HepG2 (cell line): ENCODE measurements at regions not wholly inside any gene's neighbourhood (a gene's known extent, or its start where the extent isn't known, plus 50 kb on each side); places are given as distances from the start of the nearest gene placed in this dataset.

ENCODE experiments used
- ATAC-seq: fragments of 200-7000 bp; cut with Tn5 transposase; 3 replicates; pipeline ENCODE4 v1.9.1; 2020; ENCODE audit warnings: mild to moderate bottlenecking, moderate library complexity
- BruUV-seq: library from RNA; stranded (reverse); fragments of 400-500 nt; replicated peaks from 2 replicates; lab custom pipeline; 2021; lab: Mats Ljungman, UMichigan
- CTCF ChIA-PET: fragments of 300-600 bp; formaldehyde crosslinking; extraction: SDS; loops from one replicate; lab custom pipeline; 2021; ENCODE audit warnings: low total read pairs, inconsistent platforms, low intra/inter-chr PET ratio; lab: Yijun Ruan, JAX
- POLR2A ChIA-PET: fragments of 350-600 bp; sonication (Branson Sonifier 250); formaldehyde crosslinking; loops from one replicate; lab custom pipeline; 2020; ENCODE audit warnings: antibody characterized with exemption, inconsistent platforms; lab: Yijun Ruan, JAX
- DNase-seq: peaks from one replicate; pipeline ENCODE4 v3.0.0-alpha.2; 2015; ENCODE audit warnings: low spot score
- FAIRE-seq: peaks from 3 replicates; lab custom pipeline; 2011; peaks lifted over from hg19 to GRCh38; lab: Jason Lieb, UNC
- H2AFZ ChIP-seq: one replicate; pipeline ENCODE4 v1.6.1; 2011; ENCODE audit warnings: low read length, inconsistent platforms
- H3K27ac ChIP-seq: fragments of 300-600 bp; 3 replicates; pipeline ENCODE4 v1.8.0; 2011; ENCODE audit warnings: mixed run types, mild to moderate bottlenecking, mixed read lengths, low read length, inconsistent platforms; ENCODE audit not compliant: insufficient read depth; ENCODE audit errors: extremely low read length
- H3K27me3 ChIP-seq, 2 experiments: fragments of 200-600 bp in 1 of 2; 2 replicates in 1 of 2; 3 replicates in 1 of 2; pipeline versions ENCODE4 v1.6.0 to v1.8.0; 2011; ENCODE audit warnings: low read length in 2 of 2, mild to moderate bottlenecking in 2 of 2, moderate library complexity in 2 of 2, inconsistent platforms in 1 of 2; ENCODE audit not compliant: insufficient read depth in 2 of 2, control insufficient read depth in 1 of 2
- H3K36me3 ChIP-seq, 2 experiments: fragments of 200-600 bp in 1 of 2; replicated peaks in 1 of 2; 2 replicates in 1 of 2; 3 replicates in 1 of 2; pipeline versions ENCODE4 v1.5.1 to v1.8.0; 2011; ENCODE audit warnings: low read length in 2 of 2, inconsistent platforms in 1 of 2; ENCODE audit not compliant: insufficient read depth in 2 of 2, control insufficient read depth in 1 of 2
- H3K4me1 ChIP-seq: 2 replicates; pipeline ENCODE4 v1.5.1; 2012; ENCODE audit warnings: low read length, inconsistent platforms; ENCODE audit not compliant: insufficient read depth
- H3K4me2 ChIP-seq: 2 replicates; pipeline ENCODE4 v1.6.0; 2011; ENCODE audit warnings: low read depth, low read length, inconsistent platforms
- H3K4me3 ChIP-seq, 3 experiments: fragments of 200-600 bp in 1 of 3; sonication (generic), shearing (Covaris generic) in 1 of 3; replicated peaks in 1 of 3; 2 replicates each; pipeline ENCODE4 v1.5.1; 2011 to 2016; ENCODE audit warnings: low read length in 3 of 3, inconsistent platforms in 2 of 3, low read depth in 2 of 3, mild to moderate bottlenecking in 2 of 3, control low read depth in 1 of 3, mixed read lengths in 1 of 3; ENCODE audit not compliant: insufficient read depth in 1 of 3
- H3K79me2 ChIP-seq: one replicate; pipeline ENCODE4 v1.6.1; 2011; ENCODE audit warnings: low read length, inconsistent platforms; ENCODE audit not compliant: insufficient read depth
- H3K9ac ChIP-seq: 2 replicates; pipeline ENCODE4 v1.6.0; 2011; ENCODE audit warnings: mild to moderate bottlenecking, low read depth, low read length, inconsistent platforms; ENCODE audit not compliant: insufficient read depth
- H3K9me3 ChIP-seq: 2 replicates; pipeline ENCODE4 v1.5.1; 2012; ENCODE audit warnings: mild to moderate bottlenecking, low read length
- H4K20me1 ChIP-seq: 2 replicates; pipeline ENCODE4 v1.6.0; 2011; ENCODE audit warnings: inconsistent platforms, mild to moderate bottlenecking, low read length, moderate library complexity; ENCODE audit not compliant: insufficient read depth
- CBX2 ChIP-seq, 2 experiments: fragments of 200-600 bp in 1 of 2; sonication (generic); formaldehyde crosslinking in 1 of 2; IDR thresholded peaks; 2 replicates each; pipeline versions ENCODE4 v1.7.0 to v1.8.1; 2018 to 2022; ENCODE audit warnings: low read depth in 2 of 2, low read length in 1 of 2, mild to moderate bottlenecking in 1 of 2, missing genetic modification reagents in 1 of 2
- DMTF1 ChIP-seq: sonication (generic); formaldehyde crosslinking; IDR thresholded peaks from 2 replicates; pipeline ENCODE4 v1.4.0; 2020; ENCODE audit warnings: mild to moderate bottlenecking, missing genetic modification reagents
- KAT8 ChIP-seq: IDR thresholded peaks from 2 replicates; pipeline ENCODE4 v1.6.1; 2016; ENCODE audit warnings: missing genetic modification reagents, missing compliant biosample characterization
- ZNF362 ChIP-seq: sonication (generic); formaldehyde crosslinking; IDR thresholded peaks from 2 replicates; pipeline ENCODE4 v1.4.0; 2020; ENCODE audit warnings: missing genetic modification reagents, mild to moderate bottlenecking, borderline replicate concordance
- ZSCAN31 ChIP-seq: sonication (generic); formaldehyde crosslinking; IDR thresholded peaks from 2 replicates; pipeline ENCODE4 v1.5.0; 2020; ENCODE audit warnings: low read depth, mild to moderate bottlenecking, missing genetic modification reagents
- WGBS: methylation state at CpG from one replicate; pipeline ENCODE4 v1.1.6; 2017; ENCODE audit warnings: low lambda C conversion rate; 5-methylcytosine and 5-hydroxymethylcytosine counted together
- in situ Hi-C: cut with HindIII; loops from 2 replicates; pipeline ENCODE4 v1.10.0; 2017; ENCODE audit warnings: low pct_unique_long_range_greater_than_20kb; ENCODE audit not compliant: extremely low pct_ligation_motif_present
- intact Hi-C: fragments of 100-400 bp; cut with micrococcal nuclease; formaldehyde crosslinking; loops from one replicate; pipeline ENCODE4 v1.10.0; 2022; ENCODE audit not compliant: unreplicated experiment

GRCh38 chr14:27725482-27725881 lies 1041.1 kb upstream of the FOXG1 start (continued):
- no peak for TF ChIP-seq ZNF362 (CRISPR knock-in tag)
- no peak for TF ChIP-seq CBX2 (IDR thresholded peaks at IDR 0.05; ENCODE audit: low read depth, low read length)
- no peak for TF ChIP-seq CBX2 (CRISPR knock-in tag; IDR thresholded peaks at IDR 0.05; ENCODE audit: low read depth)
- no peak for TF ChIP-seq KAT8 (CRISPR knock-in tag)

GRCh38 chr14:27727251-27727770 lies 1039.3 kb upstream of the FOXG1 start:
- no peak overlapping the region for H2AFZ ChIP-seq
- no peak for DNase-seq
- no peaks in the 10 kb centered on the region for H4K20me1 ChIP-seq
- H3K4me2 ChIP-seq, result no peak overlapping the region
- H3K27ac ChIP-seq, result no peak overlapping the region
- H3K9me3 ChIP-seq, result peaks cover 92% of the 10 kb centered on the region
- CTCF ChIA-PET, result no interaction called here
- BruUV-seq, result no TSS peak
- no peaks in the 10 kb centered on the region for H3K79me2 ChIP-seq
- no peak for FAIRE-seq
- WGBS, result 2% methylated on average over 2 of the region's 2 CpGs
- intact Hi-C loops (no loop called here), in situ Hi-C loops (no loop called here)
- no peaks in the 10 kb centered on the region for H3K27me3 ChIP-seq
- POLR2A ChIA-PET, result no interaction called here
- no peak for ATAC-seq
- TF ChIP-seq DMTF1 (CRISPR knock-in tag) (no peak), ZSCAN31 (CRISPR knock-in tag) (no peak)
- no peak overlapping the region for H3K4me3 ChIP-seq
- no peaks in the 10 kb centered on the region for H3K36me3 ChIP-seq
- no peak overlapping the region for H3K9ac ChIP-seq
- H3K4me1 ChIP-seq, result no peaks in the 10 kb centered on the region
